ENCODE measurements at regions not wholly inside any gene's neighbourhood (a gene's known extent, or its start where the extent isn't known, plus 50 kb on each side); places are given as distances from the start of the nearest gene placed in this dataset.

GRCh38 chr5:52443187-52443586 lies 344.5 kb upstream of the ITGA1 start:
- H3K4me3 ChIP-seq (ENCODE audit: low read depth, low read length): no peak overlapping the region
- TF ChIP-seq CTCF (IDR thresholded peaks at IDR 0.05; ENCODE audit: low read depth, low read length): no peak

GRCh38 chr5:52448111-52448510 lies 339.6 kb upstream of the ITGA1 start:
- no peak for TF ChIP-seq CTCF (IDR thresholded peaks at IDR 0.05; ENCODE audit: low read depth, low read length)
- no peak overlapping the region for H3K4me3 ChIP-seq (ENCODE audit: low read depth, low read length)

- TF ChIP-seq CTCF (IDR thresholded peaks at IDR 0.05; ENCODE audit: low read depth, low read length): no peak
- H3K4me3 ChIP-seq (ENCODE audit: low read depth, low read length): no peak overlapping the region
These were observed 338.2 kb upstream of the ITGA1 start for GRCh38 chr5:52449516-52449915.

- no peak overlapping the region for H3K4me3 ChIP-seq (ENCODE audit: low read depth, low read length)
These were observed 335.6 kb upstream of the ITGA1 start for GRCh38 chr5:52452098-52452497.

GRCh38 chr5:52453176-52453575 lies 334.5 kb upstream of the ITGA1 start:
- no peak overlapping the region for H3K4me3 ChIP-seq (ENCODE audit: low read depth, low read length)
- TF ChIP-seq CTCF (IDR thresholded peaks at IDR 0.05; ENCODE audit: low read depth, low read length): no peak

More at GRCh38 chr5:52452098-52452497, 335.6 kb upstream of the ITGA1 start:
- TF ChIP-seq CTCF (IDR thresholded peaks at IDR 0.05; ENCODE audit: low read depth, low read length): no peak

- no peak overlapping the region for H3K4me3 ChIP-seq (ENCODE audit: low read depth, low read length)
- no peak for TF ChIP-seq CTCF (IDR thresholded peaks at IDR 0.05; ENCODE audit: low read depth, low read length)
These were observed 331.8 kb upstream of the ITGA1 start for GRCh38 chr5:52455920-52456319.

- TF ChIP-seq CTCF (IDR thresholded peaks at IDR 0.05; ENCODE audit: low read depth, low read length): no peak
- H3K4me3 ChIP-seq (ENCODE audit: low read depth, low read length): no peak overlapping the region
These were observed 329.9 kb upstream of the ITGA1 start for GRCh38 chr5:52457810-52458209.

Measured in WI38 (cell line).